NCI-H748 (cell line): ENCODE measurements at regions not wholly inside any gene's neighbourhood (a gene's known extent, or its start where the extent isn't known, plus 50 kb on each side); places are given as distances from the start of the nearest gene placed in this dataset.

Experiments
- DNase-seq: peaks from one replicate; lab custom pipeline; 2025; ENCODE audit not compliant: unreplicated experiment; lab: John Stamatoyannopoulos, UW

GRCh38 chr1:87673748-87674147, 345.1 kb downstream of the LMO4 start:
- DNase-seq, result no peak

- no peak for DNase-seq
Observed at GRCh38 chr1:87674791-87675190, 346.1 kb downstream of the LMO4 start.

- no peak for DNase-seq
Observed at GRCh38 chr1:87678266-87678665, 349.6 kb downstream of the LMO4 start.

- DNase-seq, result no peak
Observed at GRCh38 chr1:87682565-87682964, 353.9 kb downstream of the LMO4 start.

GRCh38 chr1:87683196-87683956, 354.7 kb downstream of the LMO4 start:
- DNase-seq, result peak; percentile 76

GRCh38 chr1:87684194-87684593, 355.5 kb downstream of the LMO4 start:
- DNase-seq, result peak; percentile 54

GRCh38 chr1:87684713-87685205, 356.1 kb downstream of the LMO4 start:
- peak; percentile 38 for DNase-seq

GRCh38 chr1:87685311-87686135, 356.8 kb downstream of the LMO4 start:
- no peak for DNase-seq

- no peak for DNase-seq
Observed at GRCh38 chr1:87686136-87686495, 357.4 kb downstream of the LMO4 start.

- DNase-seq, result no peak
Observed at GRCh38 chr1:87686671-87687070, 358.0 kb downstream of the LMO4 start.

- no peak for DNase-seq
Observed at GRCh38 chr1:87688136-87688535, 359.5 kb downstream of the LMO4 start.

GRCh38 chr1:87689487-87689886, 360.8 kb downstream of the LMO4 start:
- no peak for DNase-seq

- no peak for DNase-seq
Observed at GRCh38 chr1:87696483-87696882, 367.8 kb downstream of the LMO4 start.

GRCh38 chr1:87702455-87702854, 373.8 kb downstream of the LMO4 start:
- no peak for DNase-seq

GRCh38 chr1:87705233-87705632, 376.6 kb downstream of the LMO4 start:
- no peak for DNase-seq

GRCh38 chr1:87706203-87706602, 377.5 kb downstream of the LMO4 start:
- no peak for DNase-seq

GRCh38 chr1:87706779-87707228, 378.1 kb downstream of the LMO4 start:
- peak; percentile 34 for DNase-seq

- no peak for DNase-seq
Observed at GRCh38 chr1:87707411-87707810, 378.7 kb downstream of the LMO4 start.

GRCh38 chr1:87712261-87713010, 383.8 kb downstream of the LMO4 start:
- DNase-seq, result no peak

- no peak for DNase-seq
Observed at GRCh38 chr1:87714278-87714677, 385.6 kb downstream of the LMO4 start.

- no peak for DNase-seq
Observed at GRCh38 chr1:87715052-87715451, 386.4 kb downstream of the LMO4 start.
